Activated CD4-positive, alpha-beta memory T cell treated with anti-CD3 and anti-CD28 coated beads, Interleukin-2, amount 10 ng/mL, durations not matched to agents 7 days and 5 days (primary cell): ENCODE measurements at regions not wholly inside any gene's neighbourhood (a gene's known extent, or its start where the extent isn't known, plus 50 kb on each side); places are given as distances from the start of the nearest gene placed in this dataset.

Experiments used
- CTCF ChIA-PET: fragments of 350-600 bp; sonication (Branson Sonifier 250); formaldehyde crosslinking; loops from one replicate; lab custom pipeline; 2021; ENCODE audit warnings: antibody characterized with exemption, inconsistent platforms; lab: Charles Lee
- POLR2A ChIA-PET: fragments of 350-600 bp; sonication (Branson Sonifier 250); formaldehyde crosslinking; loops from one replicate; lab custom pipeline; 2021; ENCODE audit warnings: antibody characterized with exemption; lab: Charles Lee
- DNase-seq: peaks from one replicate; pipeline ENCODE4 v3.0.0-alpha.2; 2020
- H3K27ac Mint-ChIP-seq: one replicate; pipeline ENCODE4 v1.8.0; 2021; ENCODE audit warnings: mild to moderate bottlenecking, mixed read lengths
- H3K27me3 Mint-ChIP-seq: one replicate; pipeline ENCODE4 v1.8.0; 2021; ENCODE audit warnings: mixed read lengths
- H3K36me3 Mint-ChIP-seq: one replicate; pipeline ENCODE4 v1.8.0; 2021; ENCODE audit warnings: low read depth, mixed read lengths
- H3K4me1 Mint-ChIP-seq: one replicate; pipeline ENCODE4 v1.8.0; 2021; ENCODE audit warnings: mixed read lengths
- H3K4me3 Mint-ChIP-seq: one replicate; pipeline ENCODE4 v1.8.0; 2021; ENCODE audit warnings: mild to moderate bottlenecking, mixed read lengths
- H3K9me3 Mint-ChIP-seq: one replicate; pipeline ENCODE4 v1.8.0; 2021; ENCODE audit warnings: mixed read lengths

DNA sequence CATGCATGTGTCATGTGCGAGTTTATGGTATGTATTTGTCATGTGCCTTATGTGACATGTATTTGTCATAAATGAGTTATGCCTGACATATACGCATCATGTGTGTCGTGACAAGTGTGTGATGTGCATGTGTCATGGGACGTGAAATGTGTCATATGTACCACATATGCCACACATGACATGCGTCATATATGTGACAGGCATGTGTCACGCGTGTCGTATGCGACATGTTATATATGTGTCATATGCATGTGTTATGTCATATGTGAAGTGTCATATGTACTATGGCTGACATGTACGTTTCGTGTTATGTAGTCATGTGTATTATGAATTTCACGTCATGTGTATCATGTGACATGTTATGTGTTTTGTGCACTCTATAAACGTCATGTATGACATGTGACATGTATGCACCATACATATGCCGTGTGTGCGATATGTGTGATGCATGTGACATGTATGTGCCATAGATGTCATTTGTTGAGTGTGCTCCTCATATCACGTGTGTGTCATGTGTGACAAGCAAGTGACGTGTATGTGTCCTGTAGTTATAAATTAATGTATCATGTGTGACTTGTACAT, 2152.3 kb upstream of the PIK3C3 start:
- H3K9me3 Mint-ChIP-seq = peaks cover 28% of the 10 kb centered on the region
- DNase-seq = no peak
- no peak overlapping the region for H3K27ac Mint-ChIP-seq
- no peaks in the 10 kb centered on the region for H3K36me3 Mint-ChIP-seq
- H3K4me1 Mint-ChIP-seq = no peaks in the 10 kb centered on the region
- no peak overlapping the region for H3K4me3 Mint-ChIP-seq
- H3K27me3 Mint-ChIP-seq = no peaks in the 10 kb centered on the region
- CTCF ChIA-PET = no interaction called here
- POLR2A ChIA-PET = no interaction called here

DNA sequence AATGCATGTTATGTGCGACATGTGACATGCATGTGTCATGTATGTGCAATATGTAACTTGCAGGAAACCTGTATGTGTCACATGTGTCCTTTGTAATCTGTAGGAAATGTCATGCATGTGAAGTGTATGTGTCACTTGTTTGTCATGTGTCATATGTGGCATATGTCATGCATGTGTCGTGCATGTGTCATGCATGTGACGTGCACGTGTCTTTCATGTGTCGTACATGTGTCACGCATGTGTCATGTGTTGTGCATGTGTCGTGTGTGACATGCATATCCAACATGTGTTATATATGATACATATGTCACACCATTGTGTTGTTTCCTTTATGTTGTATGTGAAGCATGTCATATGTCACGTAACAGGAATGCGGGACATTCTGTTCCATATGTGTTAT, 2153.2 kb upstream of the PIK3C3 start:
- Mint-ChIP-seq H3K4me1 (no peaks in the 10 kb centered on the region), H3K27me3 (no peaks in the 10 kb centered on the region), H3K9me3 (peaks cover 28% of the 10 kb centered on the region), H3K27ac (no peak overlapping the region), H3K4me3 (no peak overlapping the region), H3K36me3 (no peaks in the 10 kb centered on the region)
- no peak for DNase-seq
- ChIA-PET CTCF (no interaction called here), POLR2A (no interaction called here)

DNA sequence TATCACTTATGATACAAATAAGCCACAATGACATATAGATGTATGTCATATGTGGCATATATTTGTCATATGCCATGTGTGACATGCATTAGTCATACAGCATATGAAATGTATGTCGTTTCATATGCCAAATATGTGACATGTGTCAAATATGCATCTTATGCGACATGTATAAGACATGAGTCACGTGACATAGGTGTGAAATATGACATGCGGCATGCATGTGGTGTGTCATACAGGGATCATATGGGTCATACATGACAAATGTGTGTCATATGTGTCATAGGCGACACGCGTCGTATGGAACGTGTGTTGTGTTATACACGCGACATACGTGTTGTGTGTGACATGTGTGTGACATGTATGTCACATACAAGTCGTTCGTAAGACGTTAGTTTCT, 2154.0 kb upstream of the PIK3C3 start:
- Mint-ChIP-seq H3K36me3 (no peaks in the 10 kb centered on the region), H3K4me1 (no peaks in the 10 kb centered on the region), H3K4me3 (no peak overlapping the region), H3K27me3 (no peaks in the 10 kb centered on the region), H3K9me3 (peaks cover 26% of the 10 kb centered on the region), H3K27ac (no peak overlapping the region)
- ChIA-PET POLR2A (no interaction called here), CTCF (no interaction called here)
- no peak for DNase-seq

DNA sequence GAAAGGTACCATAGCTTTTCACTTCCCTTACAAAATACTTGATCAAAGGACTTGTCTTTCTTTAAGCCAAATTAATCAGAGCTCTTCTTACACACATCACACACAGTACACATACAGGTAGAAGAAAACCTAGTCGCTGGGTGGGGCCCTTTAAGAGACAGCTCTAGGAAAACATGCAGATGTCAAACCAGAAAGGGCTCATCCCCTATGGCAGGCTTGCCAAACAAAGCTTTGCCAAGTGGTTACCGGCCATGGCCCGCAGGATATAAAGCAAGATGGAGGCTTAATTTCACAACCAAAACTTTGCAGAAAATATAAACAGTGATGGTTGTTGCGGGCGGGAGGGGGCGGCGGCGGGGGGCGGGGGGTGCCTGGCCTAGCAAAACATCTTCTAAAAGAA, 2156.0 kb upstream of the PIK3C3 start:
- H3K36me3 Mint-ChIP-seq = no peaks in the 10 kb centered on the region
- H3K4me3 Mint-ChIP-seq = no peak overlapping the region

DNA sequence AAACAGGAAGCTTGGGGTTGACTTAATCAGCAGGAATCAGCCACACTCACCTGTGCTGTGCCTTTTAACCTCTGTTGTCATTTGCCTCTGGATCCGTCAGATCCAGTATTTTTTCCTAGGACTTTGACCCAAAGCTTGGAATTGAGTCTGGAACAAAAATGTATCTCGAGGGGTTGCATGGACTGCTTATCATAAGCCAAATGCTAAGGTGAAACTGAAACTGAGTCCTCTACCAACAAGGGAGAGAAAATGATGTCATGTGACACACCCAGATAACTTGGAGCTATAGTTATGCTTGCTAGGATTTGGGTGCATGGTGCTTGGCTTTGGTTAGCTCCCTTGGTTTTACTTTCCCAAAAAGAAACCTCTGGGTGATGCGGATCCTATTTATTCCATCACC, 2158.6 kb upstream of the PIK3C3 start:
- Mint-ChIP-seq H3K4me3 (no peak overlapping the region), H3K36me3 (no peaks in the 10 kb centered on the region), H3K4me1 (no peaks in the 10 kb centered on the region), H3K9me3 (peaks cover 8% of the 10 kb centered on the region), H3K27me3 (no peaks in the 10 kb centered on the region), H3K27ac (no peak overlapping the region)
- ChIA-PET POLR2A (no interaction called here), CTCF (no interaction called here)
- DNase-seq = no peak

More for the DNA sequence above, 2156.0 kb upstream of the PIK3C3 start:
- Mint-ChIP-seq H3K9me3 (peaks cover 24% of the 10 kb centered on the region), H3K4me1 (no peaks in the 10 kb centered on the region), H3K27me3 (no peaks in the 10 kb centered on the region), H3K27ac (no peak overlapping the region)
- CTCF ChIA-PET = no interaction called here
- DNase-seq = no peak
- POLR2A ChIA-PET = no interaction called here

DNA sequence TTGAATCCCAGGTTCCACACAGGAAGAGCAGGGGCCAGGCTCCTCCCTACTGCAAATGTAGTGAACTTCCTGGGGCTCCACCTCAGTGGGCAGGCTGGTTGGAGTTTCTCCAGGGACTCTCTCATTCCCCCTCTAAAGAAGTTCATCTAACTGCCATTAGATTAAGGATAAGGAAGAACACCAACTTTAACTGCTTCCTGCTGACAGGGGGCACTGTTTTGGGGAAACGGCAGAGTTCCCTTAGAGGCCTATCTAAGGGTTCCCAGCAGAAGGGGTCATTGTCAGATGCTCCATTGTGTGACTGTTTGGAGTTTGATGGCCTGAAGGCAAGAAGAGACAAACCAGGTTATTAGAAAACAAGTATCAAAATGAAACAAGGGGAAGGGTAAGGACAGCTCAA, 2159.7 kb upstream of the PIK3C3 start:
- ChIA-PET CTCF (no interaction called here), POLR2A (no interaction called here)
- Mint-ChIP-seq H3K9me3 (no peaks in the 10 kb centered on the region), H3K27ac (no peak overlapping the region), H3K27me3 (no peaks in the 10 kb centered on the region), H3K4me3 (no peak overlapping the region), H3K4me1 (no peaks in the 10 kb centered on the region), H3K36me3 (no peaks in the 10 kb centered on the region)
- DNase-seq = no peak

DNA sequence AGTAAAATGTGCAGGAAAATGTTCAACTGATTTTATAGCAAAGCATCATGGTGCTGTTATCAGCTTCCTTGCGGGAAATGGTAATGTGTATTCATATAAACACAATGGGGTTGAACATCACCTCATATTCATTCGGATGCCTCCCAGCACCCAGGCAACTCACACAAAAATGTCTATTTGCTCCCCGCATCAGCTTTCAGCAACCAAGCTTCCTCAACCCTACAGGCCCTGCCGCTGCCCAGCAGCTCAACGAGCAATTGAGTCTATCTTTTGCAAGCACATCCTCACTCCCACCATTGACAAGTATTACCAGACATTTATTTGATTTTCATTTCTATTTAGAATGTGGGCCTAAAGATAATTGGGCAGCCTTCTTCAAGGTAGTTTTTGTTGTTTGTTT, 2161.4 kb upstream of the PIK3C3 start:
- H3K36me3 Mint-ChIP-seq = no peaks in the 10 kb centered on the region
- no peak overlapping the region for H3K4me3 Mint-ChIP-seq
- no peak for DNase-seq
- H3K27me3 Mint-ChIP-seq = no peaks in the 10 kb centered on the region
- ChIA-PET CTCF (no interaction called here), POLR2A (no interaction called here)
- no peaks in the 10 kb centered on the region for H3K4me1 Mint-ChIP-seq
- no peak overlapping the region for H3K27ac Mint-ChIP-seq
- H3K9me3 Mint-ChIP-seq = peaks cover 2% of the 10 kb centered on the region

DNA sequence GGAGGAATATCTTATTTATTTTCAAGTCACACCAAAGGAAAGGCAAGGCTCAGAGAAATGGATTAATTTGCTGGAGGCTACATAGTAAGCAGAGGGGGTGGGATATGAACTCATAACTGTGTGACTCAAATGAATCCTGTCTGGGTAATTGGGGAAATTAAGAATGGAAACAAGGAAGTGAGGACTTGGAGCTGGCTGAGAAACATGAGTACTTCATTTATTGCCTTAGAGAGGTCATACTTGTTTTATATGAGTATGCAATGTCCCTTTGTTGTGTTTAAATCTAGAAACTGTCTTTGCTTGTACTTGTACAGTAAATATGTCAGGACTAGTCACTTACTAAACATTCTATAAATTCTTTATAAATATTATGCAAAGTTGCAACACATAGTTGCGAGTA, 2166.7 kb upstream of the PIK3C3 start:
- no peaks in the 10 kb centered on the region for H3K4me1 Mint-ChIP-seq
- POLR2A ChIA-PET = no interaction called here
- no peaks in the 10 kb centered on the region for H3K36me3 Mint-ChIP-seq
- DNase-seq = no peak
- H3K27me3 Mint-ChIP-seq = no peaks in the 10 kb centered on the region
- H3K4me3 Mint-ChIP-seq = no peak overlapping the region
- CTCF ChIA-PET = no interaction called here
- no peak overlapping the region for H3K27ac Mint-ChIP-seq
- peaks cover 2% of the 10 kb centered on the region for H3K9me3 Mint-ChIP-seq

DNA sequence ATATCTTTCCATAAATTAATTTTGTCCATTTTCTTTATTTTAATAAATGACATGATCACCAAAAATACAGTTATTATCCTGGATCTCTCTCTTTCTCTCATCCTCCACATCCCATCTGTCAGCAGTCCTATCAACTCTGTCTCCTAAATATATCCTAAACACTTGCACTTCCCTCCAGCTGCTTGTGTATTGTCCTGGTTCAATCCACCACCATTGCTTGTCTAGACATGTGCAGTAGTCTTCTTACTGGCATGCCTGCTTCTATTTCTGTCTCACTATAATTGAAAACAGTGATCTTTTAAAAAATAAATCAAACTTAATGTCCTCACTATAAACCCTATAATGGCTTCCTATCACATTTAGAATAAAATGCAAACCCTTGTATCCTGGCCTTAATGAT, 2168.6 kb upstream of the PIK3C3 start:
- ChIA-PET CTCF (no interaction called here), POLR2A (no interaction called here)
- H3K27ac Mint-ChIP-seq = no peak overlapping the region
- no peaks in the 10 kb centered on the region for H3K4me1 Mint-ChIP-seq
- H3K9me3 Mint-ChIP-seq = peaks cover 2% of the 10 kb centered on the region
- H3K4me3 Mint-ChIP-seq = no peak overlapping the region
- H3K27me3 Mint-ChIP-seq = no peaks in the 10 kb centered on the region
- no peak for DNase-seq
- H3K36me3 Mint-ChIP-seq = no peaks in the 10 kb centered on the region

DNA sequence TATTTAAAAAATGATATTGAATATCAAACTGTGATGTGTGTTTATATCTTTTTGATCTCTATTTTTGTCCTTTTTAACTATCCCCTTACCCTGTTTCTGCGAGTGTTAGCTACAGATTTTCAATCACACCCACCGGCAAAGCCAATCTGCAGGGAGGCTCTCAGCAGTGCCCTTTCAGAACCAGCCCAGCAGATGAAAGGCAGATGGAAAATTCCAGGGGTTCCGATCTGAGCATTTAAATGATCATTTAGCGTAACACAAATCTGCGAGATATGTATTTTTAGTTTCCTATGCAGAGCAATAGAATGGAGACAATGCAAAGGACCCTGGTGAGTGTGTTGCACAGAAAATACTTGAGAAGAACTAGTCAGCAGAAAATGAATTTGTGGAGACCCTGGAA, 2170.5 kb upstream of the PIK3C3 start:
- no peak for DNase-seq
- H3K27me3 Mint-ChIP-seq = no peaks in the 10 kb centered on the region
- peaks cover 2% of the 10 kb centered on the region for H3K9me3 Mint-ChIP-seq
- H3K4me1 Mint-ChIP-seq = no peaks in the 10 kb centered on the region
- no peaks in the 10 kb centered on the region for H3K36me3 Mint-ChIP-seq
- no peak overlapping the region for H3K4me3 Mint-ChIP-seq
- ChIA-PET POLR2A (no interaction called here), CTCF (no interaction called here)
- H3K27ac Mint-ChIP-seq = no peak overlapping the region

DNA sequence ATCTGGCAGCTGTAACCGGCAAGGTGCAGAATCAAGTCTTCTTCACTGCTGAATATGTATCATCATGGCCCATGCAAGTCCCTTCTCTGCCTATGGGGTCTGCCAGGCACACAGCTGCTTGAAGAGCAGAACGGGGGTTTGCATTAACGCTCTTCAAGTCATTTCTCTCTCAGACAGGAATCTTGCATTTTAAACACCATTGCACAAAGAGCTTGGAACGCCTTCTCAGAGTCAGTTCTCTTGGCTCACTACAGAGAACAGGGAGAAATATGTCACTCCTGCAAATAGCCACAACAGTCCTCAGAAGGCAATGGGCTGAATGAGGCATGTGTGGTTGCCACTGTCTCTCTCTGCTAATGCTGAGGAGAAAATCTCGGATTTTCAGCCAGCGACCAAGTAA, 2173.5 kb upstream of the PIK3C3 start:
- H3K4me1 Mint-ChIP-seq = no peaks in the 10 kb centered on the region

DNA sequence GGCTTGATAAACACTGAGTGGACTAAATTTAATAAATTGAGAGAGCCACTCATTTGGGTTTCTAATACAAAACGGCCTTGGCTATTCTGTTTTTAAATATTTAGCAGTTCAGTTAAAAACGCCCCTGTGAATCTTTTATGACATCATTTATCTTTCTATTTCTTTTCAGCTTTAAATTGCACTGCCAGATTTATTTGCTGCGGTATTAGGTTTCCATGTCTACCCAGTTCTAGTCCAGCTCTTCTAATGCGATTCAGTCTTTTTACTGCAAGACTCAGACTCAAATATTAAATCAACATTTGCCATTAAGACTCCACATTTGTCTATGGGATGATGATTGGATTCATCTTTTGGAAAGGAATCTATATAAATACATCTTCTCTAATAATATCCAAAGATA, 2174.3 kb upstream of the PIK3C3 start:
- no peaks in the 10 kb centered on the region for H3K4me1 Mint-ChIP-seq
- no peaks in the 10 kb centered on the region for H3K27me3 Mint-ChIP-seq
- POLR2A ChIA-PET = no interaction called here
- no peaks in the 10 kb centered on the region for H3K9me3 Mint-ChIP-seq
- H3K36me3 Mint-ChIP-seq = no peaks in the 10 kb centered on the region
- no peak for DNase-seq
- H3K4me3 Mint-ChIP-seq = no peak overlapping the region
- CTCF ChIA-PET = no interaction called here
- no peak overlapping the region for H3K27ac Mint-ChIP-seq

More for the DNA sequence above, 2173.5 kb upstream of the PIK3C3 start:
- no peak for DNase-seq
- POLR2A ChIA-PET = no interaction called here
- Mint-ChIP-seq H3K4me3 (no peak overlapping the region), H3K9me3 (no peaks in the 10 kb centered on the region), H3K27me3 (no peaks in the 10 kb centered on the region), H3K36me3 (no peaks in the 10 kb centered on the region), H3K27ac (no peak overlapping the region)
- CTCF ChIA-PET = no interaction called here

DNA sequence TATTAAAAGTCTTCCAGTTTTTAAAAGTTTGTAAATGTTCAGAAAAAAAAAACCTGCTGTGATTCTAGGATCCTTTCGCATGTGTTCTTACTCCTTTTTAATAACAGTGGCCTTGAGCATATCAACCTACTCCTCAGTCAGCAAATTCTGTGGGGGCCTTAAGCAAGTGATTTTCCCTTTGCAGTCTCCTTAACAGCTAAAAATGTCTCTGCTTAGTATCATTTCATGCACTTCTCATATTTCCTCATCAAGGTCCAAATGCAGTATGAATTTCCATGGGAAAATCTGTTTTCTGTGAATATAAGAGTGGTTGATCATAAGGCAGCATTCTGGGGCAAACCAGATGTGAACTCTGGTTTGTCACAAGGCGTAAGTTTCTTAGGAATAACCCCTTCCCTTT, 2175.1 kb upstream of the PIK3C3 start:
- CTCF ChIA-PET = no interaction called here
- POLR2A ChIA-PET = no interaction called here

DNA sequence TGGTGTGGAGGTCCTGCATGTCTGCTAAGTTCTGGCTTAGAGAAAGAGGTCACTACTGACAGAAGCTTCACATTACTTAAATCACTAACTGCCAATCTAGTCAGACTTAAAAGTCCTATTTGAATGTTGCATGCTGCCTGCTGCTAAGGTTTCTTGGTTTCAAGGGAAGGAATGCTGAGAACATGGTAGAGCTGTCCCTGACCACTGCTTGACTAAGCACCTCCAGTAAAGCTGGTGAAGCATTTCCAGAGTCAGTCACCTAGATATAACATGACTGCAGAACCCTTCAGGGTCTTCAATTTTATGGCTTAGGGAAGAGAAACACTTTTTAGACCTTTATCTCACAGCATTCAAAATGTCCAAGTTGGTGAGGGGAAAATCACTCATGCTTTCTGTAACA, 2178.3 kb upstream of the PIK3C3 start:
- ChIA-PET POLR2A (no interaction called here), CTCF (no interaction called here)
- Mint-ChIP-seq H3K27me3 (no peaks in the 10 kb centered on the region), H3K27ac (no peak overlapping the region), H3K36me3 (no peaks in the 10 kb centered on the region), H3K9me3 (peaks cover 3% of the 10 kb centered on the region), H3K4me1 (no peaks in the 10 kb centered on the region), H3K4me3 (no peak overlapping the region)
- no peak for DNase-seq

More for the DNA sequence above, 2175.1 kb upstream of the PIK3C3 start:
- DNase-seq = no peak
- H3K27ac Mint-ChIP-seq = no peak overlapping the region
- no peaks in the 10 kb centered on the region for H3K9me3 Mint-ChIP-seq
- no peaks in the 10 kb centered on the region for H3K27me3 Mint-ChIP-seq
- H3K36me3 Mint-ChIP-seq = no peaks in the 10 kb centered on the region
- no peaks in the 10 kb centered on the region for H3K4me1 Mint-ChIP-seq
- no peak overlapping the region for H3K4me3 Mint-ChIP-seq
